Sigmoid colon (tissue), 6 donors: ENCODE measurements at regions not wholly inside any gene's neighbourhood (a gene's known extent, or its start where the extent isn't known, plus 50 kb on each side); places are given as distances from the start of the nearest gene placed in this dataset.

Source experiments
- DNase-seq: peaks from one replicate; pipeline ENCODE4 v3.0.0-alpha.2; 2019
- H3K27ac ChIP-seq, 4 donors: fragments of 200-600 bp; sonication (generic); one replicate each; pipeline ENCODE4 v1.5.1; 2016 to 2019; ENCODE audit warnings: mild to moderate bottlenecking in 1 of 4
- H3K27me3 ChIP-seq, 3 donors: fragments of 200-600 bp; sonication (generic); one replicate each; pipeline ENCODE4 v1.5.1; 2019; ENCODE audit warnings: mild to moderate bottlenecking in 1 of 3
- H3K36me3 ChIP-seq, 4 donors: fragments of 200-600 bp; sonication (generic); one replicate each; pipeline ENCODE4 v1.5.1; 2016 to 2019
- H3K4me1 ChIP-seq, 4 donors: fragments of 200-600 bp; sonication (generic); one replicate each; pipeline ENCODE4 v1.5.1; 2017 to 2019
- H3K4me3 ChIP-seq, 4 donors: fragments of 200-600 bp; sonication (generic); one replicate each; pipeline ENCODE4 v1.5.1; 2017 to 2019; ENCODE audit warnings: mild to moderate bottlenecking in 2 of 4, moderate library complexity in 1 of 4
- H3K9me3 ChIP-seq, 4 donors: fragments of 200-600 bp in 3 of 4; sonication (generic) in 3 of 4; one replicate each; pipeline versions ENCODE4 v1.5.1 to v1.6.1; 2013 to 2019
- EP300 ChIP-seq, 4 donors: sonication (generic); formaldehyde crosslinking; IDR thresholded peaks; one replicate each; pipeline ENCODE4 v1.6.1; 2017; ENCODE audit warnings: antibody characterized with exemption in 4 of 4
- POLR2A ChIP-seq, 2 donors: fragments of 450-650 bp; IDR thresholded peaks; one replicate each; pipeline ENCODE4 v1.6.1; 2016; ENCODE audit warnings: antibody characterized with exemption in 2 of 2, mild to moderate bottlenecking in 2 of 2, moderate library complexity in 2 of 2
- POLR2AphosphoS5 ChIP-seq, 4 donors: sonication (generic); formaldehyde crosslinking; IDR thresholded peaks; one replicate each; pipeline ENCODE4 v1.6.1; 2017; ENCODE audit warnings: antibody characterized with exemption in 4 of 4
- WGBS, 2 donors: extraction: QIAGEN DNeasy Blood & Tissue Kit; methylation state at CpG; one replicate each; pipeline ENCODE4 v1.1.7; 2013; 5-methylcytosine and 5-hydroxymethylcytosine counted together
- intact Hi-C: fragments of 100-400 bp; cut with DNase I; formaldehyde crosslinking; loops from one replicate; pipeline ENCODE4 v1.15.1; 2023
- TF ChIP-seq, protein P1 (sequence below), 4 experiments: fragments of 450-650 bp in 3 of 4; fragments of 200-600 bp in 1 of 4; IDR thresholded peaks; one replicate each; pipeline ENCODE4 v1.5.1; 2016 to 2019; ENCODE audit warnings: antibody characterized with exemption in 4 of 4, mild to moderate bottlenecking in 3 of 4, moderate library complexity in 2 of 4
- donor health status: healthy with polysubstance abuse.
- donor health status: healthy.

DNA sequence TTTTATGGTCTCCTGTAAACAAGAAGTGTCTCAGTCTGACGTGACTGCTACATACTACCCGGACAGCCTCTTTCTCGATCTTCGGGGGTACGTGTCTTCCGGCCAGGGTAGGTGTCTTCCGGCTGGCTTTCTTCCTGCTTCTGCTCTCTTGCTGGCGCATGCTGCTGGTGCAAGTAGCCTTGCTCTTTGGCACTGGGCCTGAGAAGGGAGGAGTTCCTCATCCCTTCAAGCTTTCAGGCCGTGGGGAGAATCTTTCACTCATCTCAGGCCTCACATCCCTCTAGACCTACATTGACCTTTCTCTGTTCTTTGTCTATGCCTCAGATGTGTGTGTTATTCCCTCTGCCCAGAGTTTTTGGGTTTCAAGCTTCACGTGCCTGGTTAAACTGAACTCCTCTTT is 130.4 kb downstream of the JCAD start:
- no peak for DNase-seq
- no peak overlapping the region for H3K27ac ChIP-seq
- WGBS, 2 donors, result 86 to 92% methylated on average over 10 of the region's 10 CpGs
- intact Hi-C loops, result no loop called here
- TF ChIP-seq POLR2AphosphoS5 (IDR thresholded peaks at IDR 0.05) (no peak), EP300 (IDR thresholded peaks at IDR 0.05) (no peak), POLR2A (IDR thresholded peaks at IDR 0.05) (no peak)
- TF ChIP-seq, protein P1, sequence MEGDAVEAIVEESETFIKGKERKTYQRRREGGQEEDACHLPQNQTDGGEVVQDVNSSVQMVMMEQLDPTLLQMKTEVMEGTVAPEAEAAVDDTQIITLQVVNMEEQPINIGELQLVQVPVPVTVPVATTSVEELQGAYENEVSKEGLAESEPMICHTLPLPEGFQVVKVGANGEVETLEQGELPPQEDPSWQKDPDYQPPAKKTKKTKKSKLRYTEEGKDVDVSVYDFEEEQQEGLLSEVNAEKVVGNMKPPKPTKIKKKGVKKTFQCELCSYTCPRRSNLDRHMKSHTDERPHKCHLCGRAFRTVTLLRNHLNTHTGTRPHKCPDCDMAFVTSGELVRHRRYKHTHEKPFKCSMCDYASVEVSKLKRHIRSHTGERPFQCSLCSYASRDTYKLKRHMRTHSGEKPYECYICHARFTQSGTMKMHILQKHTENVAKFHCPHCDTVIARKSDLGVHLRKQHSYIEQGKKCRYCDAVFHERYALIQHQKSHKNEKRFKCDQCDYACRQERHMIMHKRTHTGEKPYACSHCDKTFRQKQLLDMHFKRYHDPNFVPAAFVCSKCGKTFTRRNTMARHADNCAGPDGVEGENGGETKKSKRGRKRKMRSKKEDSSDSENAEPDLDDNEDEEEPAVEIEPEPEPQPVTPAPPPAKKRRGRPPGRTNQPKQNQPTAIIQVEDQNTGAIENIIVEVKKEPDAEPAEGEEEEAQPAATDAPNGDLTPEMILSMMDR (IDR thresholded peaks at IDR 0.05), result no peak
- H3K4me1 ChIP-seq, result no peaks in the 10 kb centered on the region
- H3K36me3 ChIP-seq, result no peaks in the 10 kb centered on the region
- no peaks in the 10 kb centered on the region for H3K27me3 ChIP-seq
- no peaks in the 10 kb centered on the region for H3K9me3 ChIP-seq
- H3K4me3 ChIP-seq, result no peak overlapping the region

DNA sequence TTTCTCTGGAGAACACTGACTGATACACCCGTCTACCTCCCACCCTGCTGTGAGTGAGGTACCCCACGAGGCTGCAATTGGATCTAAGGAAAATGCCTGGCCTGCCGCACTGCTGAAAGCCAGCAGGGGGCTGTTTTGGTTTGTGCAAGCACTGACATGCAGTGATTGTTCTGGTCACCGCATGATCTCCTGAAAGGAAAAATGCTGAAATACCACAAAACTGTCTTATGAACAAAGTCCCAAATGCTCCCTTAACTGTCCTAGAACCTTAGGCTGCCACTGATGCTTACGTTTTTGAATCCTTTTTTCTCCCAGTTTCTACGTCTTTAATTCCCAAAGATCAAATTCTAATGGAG is 132.7 kb downstream of the JCAD start:
- Histone ChIP-seq H3K36me3 (no peaks in the 10 kb centered on the region), H3K4me1 (peaks cover 0 to 11% (median 4%) of the 10 kb centered on the region in 4 donors), H3K27ac (no peak overlapping the region), H3K27me3 (no peaks in the 10 kb centered on the region), H3K4me3 (no peak overlapping the region), H3K9me3 (no peaks in the 10 kb centered on the region)
- TF ChIP-seq EP300 (IDR thresholded peaks at IDR 0.05) (no peak), POLR2AphosphoS5 (IDR thresholded peaks at IDR 0.05) (no peak), POLR2A (IDR thresholded peaks at IDR 0.05) (no peak)
- TF ChIP-seq, protein P1 (IDR thresholded peaks at IDR 0.05), result peak in 2 of 4 experiments; percentile 14 to 22
- no peak for DNase-seq
- intact Hi-C loops, result no loop called here
- WGBS, 2 donors, result 56 to 65% methylated on average over 6 of the region's 6 CpGs

DNA sequence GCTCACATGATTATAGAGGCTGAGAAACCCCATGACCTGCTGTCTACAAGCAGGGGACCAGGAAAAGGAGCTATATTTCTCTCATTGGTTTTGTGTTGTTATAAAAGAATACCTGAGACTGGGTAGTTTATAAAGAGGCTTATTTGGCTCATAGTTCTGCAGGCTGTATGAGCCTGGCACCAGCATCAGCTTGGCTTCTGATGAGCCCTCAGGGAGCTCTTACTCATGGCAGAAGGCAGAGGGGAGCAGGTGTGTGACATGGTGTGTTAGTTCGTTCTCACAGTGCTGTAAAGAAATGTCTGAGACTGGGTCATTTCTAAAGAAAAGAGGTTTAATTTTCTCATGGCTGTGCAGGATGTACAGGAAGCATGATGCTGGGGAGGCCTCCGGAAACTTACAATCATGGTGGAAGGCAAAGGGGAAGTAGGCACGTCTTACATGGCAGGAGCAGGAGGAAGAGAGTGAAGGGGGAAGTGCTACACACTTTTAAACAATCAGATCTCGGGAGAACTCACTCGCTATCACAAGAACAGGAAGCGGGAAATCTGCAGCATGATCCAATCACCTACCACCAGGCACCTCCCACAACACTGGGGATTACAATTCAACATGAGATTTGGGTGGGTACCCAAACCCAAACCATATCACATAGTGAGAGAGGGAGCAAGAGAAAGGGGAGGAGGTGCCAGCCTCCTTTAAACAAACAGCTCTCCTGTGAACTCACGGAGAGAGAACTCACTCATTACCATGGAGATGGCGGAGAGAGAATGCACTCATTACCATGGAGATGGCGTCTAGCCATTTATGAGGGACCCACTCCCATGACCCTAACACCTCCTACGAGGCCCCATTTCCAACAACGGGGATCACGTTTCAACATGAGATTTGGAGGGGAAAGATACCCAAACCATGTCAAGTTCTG is 133.4 kb downstream of the JCAD start:
- no peak for DNase-seq
- H3K4me1 ChIP-seq, result peaks cover 0 to 17% (median 6%) of the 10 kb centered on the region in 4 donors
- no peaks in the 10 kb centered on the region for H3K9me3 ChIP-seq
- TF ChIP-seq POLR2A (IDR thresholded peaks at IDR 0.05) (no peak), EP300 (IDR thresholded peaks at IDR 0.05) (no peak), POLR2AphosphoS5 (IDR thresholded peaks at IDR 0.05) (no peak)
- TF ChIP-seq, protein P1 (IDR thresholded peaks at IDR 0.05), result no peak
- no peaks in the 10 kb centered on the region for H3K27me3 ChIP-seq
- H3K27ac ChIP-seq, result no peak overlapping the region
- intact Hi-C loops, result no loop called here
- H3K36me3 ChIP-seq, result no peaks in the 10 kb centered on the region
- 54 to 58% methylated on average over 12 of the region's 12 CpGs for WGBS, 2 donors
- no peak overlapping the region for H3K4me3 ChIP-seq

DNA sequence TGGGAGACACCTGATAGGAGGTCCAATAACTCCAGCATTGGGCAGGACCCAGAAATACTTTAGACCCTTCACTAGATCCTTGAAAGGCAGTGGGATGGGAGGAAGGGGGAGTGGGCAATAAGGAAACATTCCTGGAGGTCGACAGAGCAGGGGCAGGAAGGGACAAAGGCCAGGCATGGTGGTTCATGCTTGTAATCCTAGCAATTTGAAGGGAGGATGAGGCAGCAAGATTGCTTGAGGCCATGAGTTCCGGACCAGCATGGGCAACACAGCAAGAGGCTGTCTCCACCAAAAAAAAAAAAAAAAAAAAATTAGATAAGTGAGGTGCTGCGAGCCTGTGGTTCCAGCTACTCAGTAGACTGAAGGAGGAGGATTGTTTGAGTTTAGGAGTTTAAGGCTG is 134.9 kb downstream of the JCAD start:
- H3K4me3 ChIP-seq, result no peak overlapping the region
- H3K4me1 ChIP-seq, result peaks cover 0 to 20% (median 9%) of the 10 kb centered on the region in 4 donors
- no peak overlapping the region for H3K27ac ChIP-seq
- intact Hi-C loops, result no loop called here
- TF ChIP-seq POLR2A (IDR thresholded peaks at IDR 0.05) (no peak), EP300 (IDR thresholded peaks at IDR 0.05) (no peak), POLR2AphosphoS5 (IDR thresholded peaks at IDR 0.05) (no peak)
- TF ChIP-seq, protein P1 (IDR thresholded peaks at IDR 0.05), result no peak
- no peaks in the 10 kb centered on the region for H3K36me3 ChIP-seq
- no peaks in the 10 kb centered on the region for H3K27me3 ChIP-seq
- H3K9me3 ChIP-seq, result no peaks in the 10 kb centered on the region
- no peak for DNase-seq
- 73 to 90% methylated on average over 3 of the region's 3 CpGs for WGBS, 2 donors
